Caki2 (cell line): ENCODE measurements at regions not wholly inside any gene's neighbourhood (a gene's known extent, or its start where the extent isn't known, plus 50 kb on each side); places are given as distances from the start of the nearest gene placed in this dataset.

Experiments used
- DNase-seq: peaks from one replicate; pipeline ENCODE4 v3.0.0-alpha.2; 2015; ENCODE audit warnings: low read depth
- in situ Hi-C: cut with HindIII; loops from 2 replicates; pipeline ENCODE4 v1.10.0; 2016; ENCODE audit warnings: low sequenced_read_pairs, low pct_unique_long_range_greater_than_20kb, mixed read lengths

DNA sequence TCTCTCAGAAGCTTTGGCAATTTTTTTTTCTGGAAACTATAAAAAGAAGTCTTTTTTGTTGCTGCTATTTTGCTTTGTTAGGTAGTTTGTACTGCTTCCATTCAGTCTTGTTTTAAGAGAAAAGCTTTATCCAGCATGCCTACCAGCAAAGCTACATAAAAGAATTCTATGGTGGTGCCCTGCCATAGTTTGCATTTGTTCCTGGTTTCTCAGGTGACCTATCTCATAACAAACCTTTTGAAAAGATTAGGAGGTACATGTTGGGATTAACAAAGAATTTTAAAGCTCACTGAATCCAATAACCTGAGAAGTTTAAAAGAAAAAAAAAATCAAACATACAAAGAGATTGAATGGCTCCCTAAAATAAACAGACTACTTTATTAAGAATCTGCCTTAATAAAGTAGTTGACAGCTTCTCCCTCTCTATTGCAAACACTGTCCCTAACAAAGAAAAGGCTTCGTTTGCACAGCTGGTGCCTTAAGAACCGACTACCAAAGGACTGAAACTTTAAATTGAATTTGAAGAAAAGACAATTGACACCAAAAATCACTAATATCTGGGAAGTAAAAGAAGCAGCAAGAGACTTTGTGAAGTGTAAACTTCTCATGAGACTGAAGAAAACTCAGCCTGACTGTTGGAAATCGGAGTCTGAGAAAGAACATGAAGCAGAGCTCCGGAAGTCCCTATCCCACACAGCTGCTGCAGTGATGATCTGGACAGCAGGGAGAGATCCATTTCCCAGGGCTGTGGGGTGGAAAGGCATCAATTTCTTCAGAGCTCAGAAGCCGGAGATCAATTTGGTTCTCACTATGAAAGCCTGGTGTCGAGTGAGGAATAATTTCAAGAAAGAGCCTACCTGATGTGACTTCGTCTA is 102.7 kb upstream of the PLEKHA5 start:
- no peak for DNase-seq
- in situ Hi-C loops = no loop called here

DNA sequence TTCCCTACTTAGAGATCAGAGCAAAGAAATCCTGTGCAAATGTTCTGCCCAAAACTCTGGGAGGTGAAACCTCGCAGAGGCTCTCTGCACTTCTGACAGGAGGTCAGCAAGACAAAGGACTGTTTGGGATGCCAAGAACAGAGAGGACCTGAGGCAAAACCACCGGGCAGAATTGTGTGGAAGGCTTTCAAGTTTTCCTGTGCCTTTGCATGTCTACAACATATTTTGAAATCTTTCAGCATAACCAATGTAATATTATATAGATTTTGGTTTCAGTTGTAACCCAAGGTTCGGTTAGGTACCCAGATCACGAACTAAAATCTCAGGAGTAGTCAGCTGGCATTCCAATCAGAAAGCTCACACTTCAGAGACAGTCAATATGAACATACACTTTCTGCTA is 99.4 kb upstream of the PLEKHA5 start:
- DNase-seq = no peak
- in situ Hi-C loops = no loop called here

GRCh38 chr12:19030603-19031002 is 98.9 kb upstream of the PLEKHA5 start:
- DNase-seq = no peak
- in situ Hi-C loops = no loop called here

GRCh38 chr12:19031032-19031431 is 98.5 kb upstream of the PLEKHA5 start:
- in situ Hi-C loops = no loop called here
- DNase-seq = peak; percentile 52

- in situ Hi-C loops = no loop called here
- DNase-seq = no peak
Observed at GRCh38 chr12:19032826-19033225, 96.7 kb upstream of the PLEKHA5 start.

DNA sequence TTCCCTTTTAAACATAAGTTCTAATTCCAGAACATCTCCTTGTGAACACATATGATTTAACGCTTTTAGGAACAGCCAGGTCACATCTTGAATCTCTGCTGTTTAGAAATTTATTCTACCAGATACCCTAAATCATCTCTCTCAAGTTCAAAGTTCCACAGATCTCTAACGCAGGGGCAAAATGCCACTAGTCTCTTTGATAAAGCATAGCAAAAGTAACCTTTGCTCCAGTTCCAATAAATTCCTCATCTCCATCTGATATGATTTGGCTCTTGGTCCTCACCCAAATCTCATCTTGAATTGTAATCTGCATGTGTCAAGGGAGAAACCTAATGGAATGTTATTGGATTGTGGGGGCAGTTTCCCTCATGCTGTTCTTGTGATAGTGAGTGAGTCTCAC is 96.3 kb upstream of the PLEKHA5 start:
- no peak for DNase-seq
- in situ Hi-C loops = no loop called here

DNA sequence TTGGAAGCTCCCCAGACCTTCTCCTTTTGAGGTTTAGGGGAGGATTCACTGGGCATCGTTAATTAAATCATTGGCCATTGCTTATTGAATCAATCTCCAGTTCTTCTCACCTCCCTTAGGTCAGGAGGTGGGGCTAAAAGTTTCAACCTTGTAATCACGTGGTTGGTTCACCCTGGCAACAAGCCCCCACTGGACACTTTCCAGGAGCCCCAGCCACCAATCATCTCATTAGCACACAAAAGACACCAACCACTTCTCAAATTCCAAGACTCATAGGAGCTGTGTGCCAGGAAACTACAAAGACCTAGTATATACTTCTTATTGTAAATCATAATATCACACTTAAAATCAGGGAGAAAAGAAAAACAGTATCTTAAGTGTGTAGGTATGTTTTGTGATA is 94.6 kb upstream of the PLEKHA5 start:
- in situ Hi-C loops = no loop called here
- DNase-seq = no peak

- in situ Hi-C loops = no loop called here
- DNase-seq = no peak
Observed at GRCh38 chr12:19035536-19035935, 94.0 kb upstream of the PLEKHA5 start.

DNA sequence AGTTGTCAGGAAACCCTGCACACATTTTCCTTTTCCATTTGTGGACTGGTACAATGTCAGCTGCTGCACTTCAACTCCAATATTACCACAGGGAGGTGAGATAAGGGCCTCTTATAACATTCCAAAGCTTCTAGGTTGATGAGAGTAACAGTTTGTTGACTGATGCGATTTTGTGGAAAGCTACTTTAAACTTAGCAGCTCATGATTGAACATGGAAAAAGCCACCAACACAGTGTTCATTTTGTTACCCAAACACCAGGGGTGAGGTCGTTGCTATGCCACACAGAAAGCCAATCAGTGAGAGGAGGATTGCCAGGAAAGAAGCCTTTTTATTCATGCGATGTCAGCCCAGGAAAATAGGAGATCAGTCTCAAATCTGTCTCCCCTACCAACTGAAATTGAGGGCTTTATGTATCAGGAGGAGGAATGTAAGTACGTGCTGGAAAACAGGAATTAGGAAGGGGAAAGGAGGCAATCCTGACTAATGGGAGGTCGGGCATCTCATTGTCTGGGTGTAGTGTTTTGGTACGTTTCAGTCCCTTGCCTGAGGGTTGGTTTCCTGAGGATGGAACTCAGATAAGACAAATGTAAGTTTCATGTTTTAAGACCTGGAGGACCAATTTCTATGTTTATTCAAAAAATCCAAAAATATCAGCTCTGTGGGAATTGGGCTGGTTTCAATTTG is 92.7 kb upstream of the PLEKHA5 start:
- in situ Hi-C loops = no loop called here
- DNase-seq = no peak

GRCh38 chr12:19038209-19038608 is 91.3 kb upstream of the PLEKHA5 start:
- in situ Hi-C loops = no loop called here
- no peak for DNase-seq

DNA sequence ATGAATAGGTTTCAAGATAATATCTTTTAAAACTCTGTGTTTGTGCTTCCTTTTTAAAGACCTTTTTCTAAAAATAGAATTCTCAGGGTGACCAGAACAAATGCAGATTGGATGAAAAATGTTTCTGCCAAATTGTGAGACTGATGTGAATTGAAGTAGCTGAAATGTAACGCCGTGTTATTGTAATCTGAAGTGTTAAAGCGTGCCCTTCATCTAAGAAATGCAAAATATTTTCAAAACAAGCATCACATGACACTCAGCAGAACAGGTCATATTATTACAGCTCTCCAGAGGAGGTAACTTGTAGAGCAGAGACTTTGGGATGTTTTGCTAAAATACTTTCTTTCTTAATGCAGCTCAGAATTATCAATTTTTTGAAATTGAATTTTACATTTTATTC is 90.0 kb upstream of the PLEKHA5 start:
- in situ Hi-C loops = no loop called here
- DNase-seq = no peak

GRCh38 chr12:19042221-19042620 is 87.3 kb upstream of the PLEKHA5 start:
- in situ Hi-C loops = no loop called here
- no peak for DNase-seq

DNA sequence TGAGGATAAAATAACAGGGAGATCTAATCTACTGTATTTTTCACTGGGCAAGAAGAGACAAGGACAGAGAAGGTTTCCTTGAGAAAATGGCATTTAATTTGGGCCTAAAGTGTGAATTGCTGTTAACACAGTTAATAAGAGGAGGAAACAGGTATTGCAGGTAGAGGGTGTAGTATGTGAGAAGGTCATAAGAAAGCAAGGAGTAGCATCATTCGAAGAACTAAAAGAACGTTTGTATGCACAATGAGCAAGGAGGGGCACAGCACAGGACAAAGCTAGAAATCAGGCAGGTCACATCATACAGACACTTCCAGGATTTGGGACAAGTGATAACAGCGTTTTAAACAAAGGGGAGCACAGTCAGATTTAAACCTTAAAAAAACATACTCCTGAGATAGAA is 85.1 kb upstream of the PLEKHA5 start:
- no peak for DNase-seq
- in situ Hi-C loops = no loop called here

DNA sequence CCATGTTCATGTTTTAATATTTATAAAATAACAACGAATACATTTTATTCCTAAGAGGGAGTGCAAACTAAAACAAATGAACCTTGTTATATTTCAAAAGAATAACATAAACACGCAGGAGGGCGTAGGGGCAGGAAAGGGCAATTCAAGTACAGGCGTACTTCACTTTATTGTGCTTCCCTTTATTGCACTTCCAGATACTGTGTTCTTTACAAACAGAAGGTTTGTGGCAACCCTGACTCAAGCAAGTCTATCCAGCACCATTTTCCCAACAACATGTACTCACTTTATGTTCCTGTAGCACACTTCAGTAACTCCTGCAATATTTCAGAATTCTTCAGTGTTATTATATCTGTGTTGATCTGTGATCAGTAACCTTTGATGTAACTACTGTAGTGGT is 84.6 kb upstream of the PLEKHA5 start:
- DNase-seq = no peak
- in situ Hi-C loops = no loop called here

DNA sequence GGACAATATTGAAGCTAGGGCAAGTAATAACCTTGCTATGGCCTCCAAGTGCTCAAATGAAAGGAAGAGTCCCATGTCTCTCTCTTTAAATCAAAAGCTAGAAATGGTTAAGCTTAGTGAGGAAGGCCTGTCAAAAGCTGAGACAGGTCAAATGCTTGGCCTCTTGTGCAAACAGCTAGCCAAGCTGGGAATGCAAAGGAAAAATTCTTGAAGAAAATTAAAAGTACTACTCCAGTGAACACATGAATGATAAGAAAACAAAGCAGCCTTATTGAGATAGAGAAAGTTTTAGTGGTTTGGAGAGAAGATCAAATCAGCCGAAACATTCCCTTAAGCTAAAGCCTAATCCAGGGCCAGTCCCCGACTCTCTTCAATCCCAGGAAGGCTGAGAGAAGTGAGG is 84.1 kb upstream of the PLEKHA5 start:
- in situ Hi-C loops = no loop called here
- DNase-seq = peak; percentile 14

DNA sequence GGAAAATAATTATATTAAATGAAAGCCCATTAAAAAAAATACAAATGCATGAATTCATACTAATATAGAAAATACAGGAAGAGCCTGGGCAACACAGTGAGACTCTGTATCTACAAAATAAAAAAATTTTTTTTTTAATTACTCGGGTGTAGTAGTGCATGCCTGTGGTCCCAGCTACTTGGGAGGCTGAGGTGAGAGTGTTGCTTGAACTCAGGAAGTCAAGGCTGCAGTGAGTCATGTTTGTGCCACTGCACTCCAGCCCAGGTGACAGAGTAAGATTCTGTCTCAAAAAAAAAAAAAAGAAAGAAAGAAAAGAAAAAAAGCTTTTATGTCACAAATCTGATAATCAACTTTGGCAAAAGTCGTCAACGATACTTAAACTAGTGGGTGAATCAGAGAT is 80.6 kb upstream of the PLEKHA5 start:
- in situ Hi-C loops = no loop called here

GRCh38 chr12:19052689-19053088 is 76.8 kb upstream of the PLEKHA5 start:
- DNase-seq = no peak
- in situ Hi-C loops = no loop called here

More for the DNA sequence above, 80.6 kb upstream of the PLEKHA5 start:
- no peak for DNase-seq

DNA sequence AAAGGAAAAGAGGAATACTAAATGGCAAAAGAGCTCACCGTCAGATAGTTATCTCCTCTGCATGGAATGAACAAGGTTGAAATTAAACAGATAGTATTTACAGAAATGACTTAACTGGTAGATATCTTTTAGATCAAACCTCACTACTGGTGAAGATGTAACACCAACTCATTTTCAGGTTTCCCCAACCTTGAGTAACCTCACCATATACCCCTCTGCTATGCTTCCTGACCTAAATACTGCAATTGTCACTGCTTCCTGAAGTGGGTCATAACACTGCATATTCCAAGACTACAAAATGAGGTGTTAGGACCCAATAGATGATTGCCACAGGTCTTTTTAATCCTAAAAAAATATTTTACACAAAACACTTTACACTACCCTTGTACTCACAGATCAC is 76.3 kb upstream of the PLEKHA5 start:
- in situ Hi-C loops = no loop called here

GRCh38 chr12:19054035-19054434 is 75.5 kb upstream of the PLEKHA5 start:
- in situ Hi-C loops = no loop called here
- DNase-seq = no peak

More for the DNA sequence above, 76.3 kb upstream of the PLEKHA5 start:
- DNase-seq = no peak

GRCh38 chr12:19055589-19055988 is 73.9 kb upstream of the PLEKHA5 start:
- in situ Hi-C loops = no loop called here
- no peak for DNase-seq
